ENCODE measurements at regions not wholly inside any gene's neighbourhood (a gene's known extent, or its start where the extent isn't known, plus 50 kb on each side); places are given as distances from the start of the nearest gene placed in this dataset.

- Histone ChIP-seq H3K36me3 (ENCODE audit: control insufficient read depth in 4 of 4, insufficient read depth in 4 of 4, low read length in 4 of 4) (no peaks in the 10 kb centered on the region), H3K9ac (ENCODE audit: insufficient read depth in 1 of 2, low read length in 2 of 2) (peak overlapping the region in 1 of 2 donors; percentile 83), H3K4me3 (no peak overlapping the region), H3K27ac (ENCODE audit: low read depth in 1 of 2, low read length in 1 of 2) (no peak overlapping the region), H3K4me1 (ENCODE audit: control insufficient read depth in 5 of 5, insufficient read depth in 5 of 5, low read length in 5 of 5) (peaks cover 0 to 14% (median 0%) of the 10 kb centered on the region in 5 donors), H3K9me3 (ENCODE audit: control insufficient read depth in 4 of 4, insufficient read depth in 3 of 4, low read length in 3 of 4) (no peaks in the 10 kb centered on the region), H3K27me3 (ENCODE audit: control insufficient read depth in 3 of 3, insufficient read depth in 3 of 3, low read length in 2 of 3) (no peaks in the 10 kb centered on the region)
- ATAC-seq (ENCODE audit: insufficient read depth, low FRiP score) (no peak), DNase-seq (peak in 1 of 3 donors; percentile 17)
- TF ChIP-seq CTCF (IDR thresholded peaks at IDR 0.05; ENCODE audit: control extremely low read depth, extremely low read depth), result no peak
- 30 to 31% methylated on average over 10 of the region's 10 CpGs for WGBS, 2 donors
These were observed 440.9 kb upstream of the KLF12 start for GRCh38 chr13:74574964-74575728.

GRCh38 chr13:74573654-74574053 is 439.4 kb upstream of the KLF12 start:
- Histone ChIP-seq H3K4me1 (ENCODE audit: control insufficient read depth in 5 of 5, insufficient read depth in 5 of 5, low read length in 5 of 5) (peaks cover 0 to 14% (median 0%) of the 10 kb centered on the region in 5 donors), H3K9ac (ENCODE audit: insufficient read depth in 1 of 2, low read length in 2 of 2) (no peak overlapping the region), H3K9me3 (ENCODE audit: control insufficient read depth in 4 of 4, insufficient read depth in 3 of 4, low read length in 3 of 4) (no peaks in the 10 kb centered on the region), H3K4me3 (no peak overlapping the region), H3K27ac (ENCODE audit: low read depth in 1 of 2, low read length in 1 of 2) (no peak overlapping the region), H3K36me3 (ENCODE audit: control insufficient read depth in 4 of 4, insufficient read depth in 4 of 4, low read length in 4 of 4) (no peaks in the 10 kb centered on the region), H3K27me3 (ENCODE audit: control insufficient read depth in 3 of 3, insufficient read depth in 3 of 3, low read length in 2 of 3) (no peaks in the 10 kb centered on the region)
- no peak for DNase-seq
- 78 to 81% methylated on average over 7 of the region's 7 CpGs for WGBS, 2 donors
- ATAC-seq (ENCODE audit: insufficient read depth, low FRiP score), result no peak
- no peak for TF ChIP-seq CTCF (IDR thresholded peaks at IDR 0.05; ENCODE audit: control extremely low read depth, extremely low read depth)

GRCh38 chr13:74571811-74572210 is 437.6 kb upstream of the KLF12 start:
- no peak for ATAC-seq (ENCODE audit: insufficient read depth, low FRiP score)
- Histone ChIP-seq H3K36me3 (ENCODE audit: control insufficient read depth in 4 of 4, insufficient read depth in 4 of 4, low read length in 4 of 4) (no peaks in the 10 kb centered on the region), H3K9me3 (ENCODE audit: control insufficient read depth in 4 of 4, insufficient read depth in 3 of 4, low read length in 3 of 4) (no peaks in the 10 kb centered on the region), H3K4me3 (no peak overlapping the region), H3K27ac (ENCODE audit: low read depth in 1 of 2, low read length in 1 of 2) (no peak overlapping the region), H3K4me1 (ENCODE audit: control insufficient read depth in 5 of 5, insufficient read depth in 5 of 5, low read length in 5 of 5) (peaks cover 0 to 26% (median 0%) of the 10 kb centered on the region in 5 donors), H3K27me3 (ENCODE audit: control insufficient read depth in 3 of 3, insufficient read depth in 3 of 3, low read length in 2 of 3) (peaks cover 0 to 2% (median 0%) of the 10 kb centered on the region in 3 donors), H3K9ac (ENCODE audit: insufficient read depth in 1 of 2, low read length in 2 of 2) (no peak overlapping the region)
- DNase-seq, result no peak
- WGBS, 2 donors, result 95% methylated on average over 4 of the region's 4 CpGs
- TF ChIP-seq CTCF (IDR thresholded peaks at IDR 0.05; ENCODE audit: control extremely low read depth, extremely low read depth), result no peak
